ENCODE measurements at regions not wholly inside any gene's neighbourhood (a gene's known extent, or its start where the extent isn't known, plus 50 kb on each side); places are given as distances from the start of the nearest gene placed in this dataset.

- DNase-seq (ENCODE audit: low read depth), result no peak
Measured at GRCh38 chr10:31582365-31583052, 263.5 kb downstream of the ZEB1 start.

DNA sequence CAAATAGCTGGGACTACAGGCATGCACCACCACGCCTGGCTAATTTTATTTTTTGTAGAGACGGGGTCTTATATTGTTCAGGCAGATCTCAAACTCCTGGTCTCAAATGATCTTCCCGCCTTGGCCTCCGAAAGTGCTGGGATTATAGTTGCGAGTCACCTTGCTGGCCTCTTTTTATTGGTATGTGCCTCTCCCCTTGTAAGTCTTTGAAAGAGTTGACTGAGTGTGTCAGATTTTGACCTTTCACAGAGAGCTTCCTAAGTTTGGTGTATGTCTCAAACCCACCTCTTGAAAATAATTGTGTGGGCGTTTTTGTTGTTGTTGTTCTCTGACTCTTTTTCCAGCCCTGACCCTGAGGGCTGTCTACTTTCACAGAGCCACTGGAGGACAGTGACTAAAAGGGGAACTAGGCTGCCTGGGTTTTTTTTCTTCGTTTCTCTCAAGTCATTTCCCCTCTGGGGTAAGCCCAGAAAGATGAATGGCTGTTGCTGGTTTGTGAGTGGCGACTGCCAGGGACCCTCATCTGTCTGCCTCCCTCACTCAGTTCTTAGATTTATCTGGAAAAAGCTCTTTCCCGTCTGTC is 262.8 kb downstream of the ZEB1 start:
- DNase-seq (ENCODE audit: low read depth), result no peak

GRCh38 chr10:31580646-31581045 is 261.6 kb downstream of the ZEB1 start:
- DNase-seq (ENCODE audit: low read depth), result no peak

All from stimulated activated CD8-positive, alpha-beta memory T cell treated with anti-CD3 and anti-CD28 coated beads, Interleukin-12 subunit alpha, Interleukin-12 subunit beta, amount 100 ng/mL, for 1 hour (primary cell).